Transverse colon (tissue), 4 donors: ENCODE measurements at regions not wholly inside any gene's neighbourhood (a gene's known extent, or its start where the extent isn't known, plus 50 kb on each side); places are given as distances from the start of the nearest gene placed in this dataset.

Source experiments
- DNase-seq: peaks from one replicate; pipeline ENCODE4 v3.0.0-alpha.2; 2019
- H3K27ac ChIP-seq, 4 donors: fragments of 200-600 bp; sonication (generic); 2 replicates each; pipeline ENCODE4 v1.5.1; 2016 to 2018; ENCODE audit warnings: inconsistent platforms in 4 of 4
- H3K27me3 ChIP-seq: fragments of 200-600 bp; sonication (generic); 2 replicates; pipeline ENCODE4 v1.5.1; 2017; ENCODE audit warnings: inconsistent platforms
- H3K36me3 ChIP-seq, 4 donors: fragments of 200-600 bp; sonication (generic); 2 replicates each; pipeline ENCODE4 v1.5.1; 2017 to 2019; ENCODE audit warnings: inconsistent platforms in 4 of 4
- H3K4me1 ChIP-seq, 4 donors: fragments of 200-600 bp; sonication (generic); 2 replicates each; pipeline ENCODE4 v1.5.1; 2017 to 2020; ENCODE audit warnings: inconsistent platforms in 4 of 4
- H3K4me3 ChIP-seq, 4 donors: fragments of 200-600 bp; sonication (generic); 1 replicate in 1 of 4; 2 replicates in 3 of 4; pipeline versions ENCODE4 v1.5.1 to v1.6.1; 2017 to 2019; ENCODE audit warnings: inconsistent platforms in 4 of 4
- H3K9me3 ChIP-seq, 2 donors: fragments of 200-600 bp; sonication (generic); 2 replicates each; pipeline ENCODE4 v1.5.1; 2017 to 2019; ENCODE audit warnings: inconsistent platforms in 2 of 2
- EP300 ChIP-seq: sonication (generic); formaldehyde crosslinking; IDR thresholded peaks from one replicate; pipeline ENCODE4 v1.6.1; 2017; ENCODE audit warnings: antibody characterized with exemption, low read depth
- POLR2A ChIP-seq: fragments of 450-650 bp; IDR thresholded peaks from one replicate; pipeline ENCODE4 v1.6.1; 2016; ENCODE audit warnings: antibody characterized with exemption, mild to moderate bottlenecking, moderate library complexity
- POLR2AphosphoS5 ChIP-seq, 3 donors: sonication (generic); formaldehyde crosslinking; IDR thresholded peaks; one replicate each; pipeline ENCODE4 v1.6.1; 2016; ENCODE audit warnings: antibody characterized with exemption in 3 of 3
- WGBS, 2 donors: methylation state at CpG; one replicate each; pipeline ENCODE4 v1.1.5; 2018; ENCODE audit warnings: low coverage in 1 of 2; 5-methylcytosine and 5-hydroxymethylcytosine counted together
- in situ Hi-C, 4 donors: fragments of 200-750 bp; cut with MboI; loops; one replicate each; pipeline versions ENCODE4 v1.15.0 to v1.15.1; 2017; ENCODE audit warnings: low sequenced_read_pairs in 3 of 4, low pct_ligation_motif_present in 1 of 4, low pct_unique_long_range_greater_than_20kb in 1 of 4
- intact Hi-C: fragments of 100-400 bp; cut with DNase I; formaldehyde crosslinking; loops from one replicate; pipeline ENCODE4 v1.15.1; 2023; ENCODE audit warnings: low total_unique reads
- TF ChIP-seq, protein P1 (sequence below), 5 experiments: fragments of 200-600 bp in 3 of 5; fragments of 450-650 bp in 2 of 5; sonication (generic) in 3 of 5; IDR thresholded peaks; 1 replicate in 2 of 5; 2 replicates in 3 of 5; pipeline ENCODE4 v1.5.1; 2016 to 2017; ENCODE audit warnings: antibody characterized with exemption in 5 of 5, inconsistent platforms in 3 of 5, mild to moderate bottlenecking in 2 of 5, moderate library complexity in 1 of 5

DNA sequence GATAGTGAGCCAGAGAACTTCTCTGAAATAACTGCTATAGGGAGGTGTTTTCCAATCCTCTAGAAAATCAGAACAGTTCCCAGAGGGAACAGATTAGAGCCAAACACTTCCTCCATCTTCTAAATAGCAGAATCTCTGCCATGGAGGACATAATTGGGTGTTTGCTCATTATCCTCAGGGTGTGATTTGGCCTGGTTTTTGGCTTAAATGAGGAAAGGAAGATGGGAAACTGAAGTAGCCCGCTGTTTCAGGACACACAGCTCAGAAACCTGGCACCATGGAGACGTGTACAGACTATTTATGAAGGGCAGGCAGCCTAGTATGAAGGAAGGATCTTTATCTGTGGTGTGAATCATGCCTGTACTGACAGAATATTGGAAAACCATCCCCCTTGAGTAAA, 231.7 kb upstream of the PRKD1 start:
- DNase-seq, result no peak
- in situ Hi-C loops (no loop called here), intact Hi-C loops (no loop called here)
- no peaks in the 10 kb centered on the region for H3K27me3 ChIP-seq
- TF ChIP-seq, protein P1, sequence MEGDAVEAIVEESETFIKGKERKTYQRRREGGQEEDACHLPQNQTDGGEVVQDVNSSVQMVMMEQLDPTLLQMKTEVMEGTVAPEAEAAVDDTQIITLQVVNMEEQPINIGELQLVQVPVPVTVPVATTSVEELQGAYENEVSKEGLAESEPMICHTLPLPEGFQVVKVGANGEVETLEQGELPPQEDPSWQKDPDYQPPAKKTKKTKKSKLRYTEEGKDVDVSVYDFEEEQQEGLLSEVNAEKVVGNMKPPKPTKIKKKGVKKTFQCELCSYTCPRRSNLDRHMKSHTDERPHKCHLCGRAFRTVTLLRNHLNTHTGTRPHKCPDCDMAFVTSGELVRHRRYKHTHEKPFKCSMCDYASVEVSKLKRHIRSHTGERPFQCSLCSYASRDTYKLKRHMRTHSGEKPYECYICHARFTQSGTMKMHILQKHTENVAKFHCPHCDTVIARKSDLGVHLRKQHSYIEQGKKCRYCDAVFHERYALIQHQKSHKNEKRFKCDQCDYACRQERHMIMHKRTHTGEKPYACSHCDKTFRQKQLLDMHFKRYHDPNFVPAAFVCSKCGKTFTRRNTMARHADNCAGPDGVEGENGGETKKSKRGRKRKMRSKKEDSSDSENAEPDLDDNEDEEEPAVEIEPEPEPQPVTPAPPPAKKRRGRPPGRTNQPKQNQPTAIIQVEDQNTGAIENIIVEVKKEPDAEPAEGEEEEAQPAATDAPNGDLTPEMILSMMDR (IDR thresholded peaks at IDR 0.05), result no peak
- no peak for TF ChIP-seq EP300
- TF ChIP-seq POLR2A, result no peak
- no peak for TF ChIP-seq POLR2AphosphoS5 (IDR thresholded peaks at IDR 0.05)
- H3K4me3 ChIP-seq, result no peak overlapping the region
- no peaks in the 10 kb centered on the region for H3K36me3 ChIP-seq
- H3K9me3 ChIP-seq, result no peaks in the 10 kb centered on the region
- WGBS, 2 donors, result 59 to 67% methylated on average over 2 of the region's 2 CpGs
- H3K4me1 ChIP-seq, result no peaks in the 10 kb centered on the region
- no peak overlapping the region for H3K27ac ChIP-seq

DNA sequence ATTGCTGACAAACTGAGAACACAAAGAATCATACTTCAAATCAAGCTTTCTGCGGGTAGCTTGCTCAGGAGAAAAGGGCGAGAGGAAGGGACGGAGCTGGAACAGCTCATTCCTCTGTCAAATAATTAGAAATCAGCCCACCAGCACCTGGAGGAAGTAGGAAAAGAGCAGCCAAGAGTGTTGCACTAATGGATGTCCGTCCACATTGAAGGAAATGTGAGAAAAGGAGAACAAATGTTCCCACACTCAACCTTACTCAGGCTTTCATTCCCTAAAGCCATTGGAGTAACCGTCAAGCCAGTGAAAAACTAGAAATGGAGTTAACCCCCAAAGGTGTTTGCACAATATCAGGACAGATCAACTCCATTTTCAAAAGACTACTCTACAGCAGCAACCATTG, 233.0 kb upstream of the PRKD1 start:
- Histone ChIP-seq H3K36me3 (no peaks in the 10 kb centered on the region), H3K4me1 (no peaks in the 10 kb centered on the region), H3K27ac (no peak overlapping the region), H3K27me3 (no peaks in the 10 kb centered on the region), H3K9me3 (no peaks in the 10 kb centered on the region), H3K4me3 (no peak overlapping the region)
- DNase-seq, result no peak
- in situ Hi-C loops, result no loop called here
- intact Hi-C loops, result no loop called here
- 56 to 78% methylated on average over 3 to 5 of the region's 5 CpGs for WGBS, 2 donors
- TF ChIP-seq EP300 (no peak), POLR2A (no peak), POLR2AphosphoS5 (IDR thresholded peaks at IDR 0.05) (no peak)
- TF ChIP-seq, protein P1 (IDR thresholded peaks at IDR 0.05), result no peak

DNA sequence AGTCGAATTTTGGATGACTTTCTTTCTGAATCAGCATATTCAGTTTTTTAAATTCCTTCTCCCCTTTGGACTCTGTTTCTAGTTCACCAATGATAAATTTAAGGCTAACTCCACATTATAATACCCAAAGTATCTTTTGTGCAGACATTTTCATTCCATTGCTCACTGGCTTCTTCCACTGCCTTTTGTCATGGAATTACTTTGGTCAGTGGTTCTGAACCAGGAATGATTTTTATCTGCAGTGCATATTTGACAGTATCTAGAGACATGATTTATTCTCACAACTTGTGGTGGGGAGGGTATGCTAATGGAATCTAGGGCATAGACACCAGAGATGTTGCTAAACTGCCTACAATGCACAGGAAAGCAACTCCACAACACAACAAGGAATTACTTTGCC, 234.4 kb upstream of the PRKD1 start:
- H3K36me3 ChIP-seq, result no peaks in the 10 kb centered on the region
- H3K27ac ChIP-seq, result no peak overlapping the region
- intact Hi-C loops (no loop called here), in situ Hi-C loops (no loop called here)
- no peaks in the 10 kb centered on the region for H3K27me3 ChIP-seq
- H3K4me3 ChIP-seq, result no peak overlapping the region
- TF ChIP-seq, protein P1 (IDR thresholded peaks at IDR 0.05), result no peak
- TF ChIP-seq POLR2AphosphoS5 (IDR thresholded peaks at IDR 0.05) (no peak), EP300 (no peak), POLR2A (no peak)
- no peaks in the 10 kb centered on the region for H3K9me3 ChIP-seq
- WGBS, 2 donors, result 20 to 32% methylated on average over 1 of the region's 1 CpG
- no peak for DNase-seq
- no peaks in the 10 kb centered on the region for H3K4me1 ChIP-seq

DNA sequence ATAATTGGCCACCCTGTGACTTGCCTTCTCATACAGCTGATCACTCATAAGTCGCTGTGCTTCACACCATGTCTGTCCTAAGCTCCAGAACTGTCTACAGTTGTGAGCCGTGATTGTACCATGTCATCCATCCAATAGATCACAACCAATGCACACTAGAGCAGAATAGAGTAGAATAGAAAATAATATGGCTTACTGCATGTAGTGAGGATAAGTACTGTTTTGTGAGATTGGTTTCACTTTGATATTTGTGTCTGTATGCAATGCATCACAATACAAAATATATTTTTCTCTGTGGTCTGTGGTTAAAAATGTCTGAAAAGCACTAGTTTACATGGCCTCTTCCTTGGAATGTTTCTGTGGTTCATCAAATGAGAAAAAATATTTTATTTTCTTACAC, 237.6 kb upstream of the PRKD1 start:
- no peak for DNase-seq
- 89 to 100% methylated on average over 1 to 2 of the region's 2 CpGs for WGBS, 2 donors
- Histone ChIP-seq H3K36me3 (no peaks in the 10 kb centered on the region), H3K4me1 (no peaks in the 10 kb centered on the region), H3K27me3 (no peaks in the 10 kb centered on the region), H3K4me3 (no peak overlapping the region), H3K27ac (no peak overlapping the region), H3K9me3 (no peaks in the 10 kb centered on the region)
- TF ChIP-seq, protein P1 (IDR thresholded peaks at IDR 0.05), result no peak
- TF ChIP-seq EP300, result no peak
- TF ChIP-seq POLR2A, result no peak
- no peak for TF ChIP-seq POLR2AphosphoS5 (IDR thresholded peaks at IDR 0.05)
- in situ Hi-C loops (no loop called here), intact Hi-C loops (no loop called here)
